Body of pancreas (tissue), 4 donors: ENCODE measurements at regions not wholly inside any gene's neighbourhood (a gene's known extent, or its start where the extent isn't known, plus 50 kb on each side); places are given as distances from the start of the nearest gene placed in this dataset.

ENCODE experiments used
- CTCF ChIP-seq, 7 experiments: fragments of 450-650 bp in 4 of 7; fragments of 200-600 bp in 3 of 7; sonication (generic) in 3 of 7; IDR thresholded peaks; one replicate each; pipeline ENCODE4 v1.5.1; 2016 to 2019; ENCODE audit warnings: antibody characterized with exemption in 7 of 7
- POLR2A ChIP-seq, 3 donors: fragments of 450-650 bp; IDR thresholded peaks; one replicate each; pipeline ENCODE4 v1.6.1; 2016; ENCODE audit warnings: antibody characterized with exemption in 3 of 3, mild to moderate bottlenecking in 2 of 3

- no peak for TF ChIP-seq CTCF (IDR thresholded peaks at IDR 0.05)
- TF ChIP-seq POLR2A (IDR thresholded peaks at IDR 0.05), result no peak
Observed at GRCh38 chr2:16513626-16514025, 152.0 kb downstream of the CYRIA start.
